Left ventricle myocardium inferior (tissue), 1 donor: ENCODE measurements at regions not wholly inside any gene's neighbourhood (a gene's known extent, or its start where the extent isn't known, plus 50 kb on each side); places are given as distances from the start of the nearest gene placed in this dataset.
A peak's percentile ranks its signal among the peaks of the same experiment; 100 is the strongest.

Experiments
- DNase-seq: peaks from one replicate; pipeline ENCODE4 v3.0.0-alpha.2; 2020
- H3K27ac ChIP-seq: fragments of 200-600 bp; replicated peaks from 2 replicates; pipeline ENCODE4 v1.8.0; 2021
- H3K27me3 ChIP-seq: fragments of 200-600 bp; 2 replicates; pipeline ENCODE4 v1.8.0; 2021; ENCODE audit warnings: low read depth
- H3K36me3 ChIP-seq: fragments of 200-600 bp; 2 replicates; pipeline ENCODE4 v1.8.0; 2021
- H3K4me1 ChIP-seq: fragments of 200-600 bp; 2 replicates; pipeline ENCODE4 v1.8.0; 2021
- H3K4me3 ChIP-seq: fragments of 200-600 bp; 2 replicates; pipeline ENCODE4 v1.8.0; 2021; ENCODE audit warnings: mild to moderate bottlenecking, moderate library complexity
- H3K9me3 ChIP-seq: fragments of 200-600 bp; replicated peaks from 2 replicates; pipeline ENCODE4 v1.8.0; 2021
- CTCF ChIP-seq: fragments of 200-600 bp; IDR thresholded peaks from 2 replicates; pipeline ENCODE4 v1.8.0; 2021; ENCODE audit warnings: antibody characterized with exemption, mild to moderate bottlenecking, borderline replicate concordance
- intact Hi-C: fragments of 100-400 bp; cut with micrococcal nuclease; formaldehyde crosslinking; loops from one replicate; pipeline ENCODE4 v1.11.0; 2022
- donor health status: DM: no; HTN: yes; CAD: no; lungs with severe emphysema.

DNA sequence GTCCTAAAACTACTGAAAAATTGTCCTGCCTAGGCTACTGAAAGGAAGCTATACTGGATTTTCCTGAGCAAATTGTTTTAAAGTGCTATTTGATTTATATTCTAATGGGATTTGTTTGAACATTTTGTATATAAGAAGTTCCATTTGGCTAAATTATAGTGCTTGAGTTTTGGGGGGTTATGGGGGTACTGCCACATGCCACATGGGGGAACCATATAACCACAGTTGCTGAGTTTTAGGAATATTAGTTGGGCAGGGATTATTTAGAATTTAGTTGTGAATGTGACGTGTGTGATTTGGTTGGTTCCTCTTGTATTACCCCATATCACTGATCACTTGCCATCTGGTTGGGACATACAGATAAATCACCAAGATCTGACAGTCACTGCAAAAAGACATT, 224.5 kb upstream of the TAPT1 start:
- H3K4me1 ChIP-seq: no peaks in the 10 kb centered on the region
- TF ChIP-seq CTCF: peak; percentile 35
- no peaks in the 10 kb centered on the region for H3K9me3 ChIP-seq
- no peaks in the 10 kb centered on the region for H3K27me3 ChIP-seq
- DNase-seq: no peak
- H3K36me3 ChIP-seq: no peaks in the 10 kb centered on the region
- H3K4me3 ChIP-seq: no peak overlapping the region
- H3K27ac ChIP-seq: no peak overlapping the region
- intact Hi-C loops: no loop called here

- no peaks in the 10 kb centered on the region for H3K27me3 ChIP-seq
- no peak for TF ChIP-seq CTCF
- intact Hi-C loops: no loop called here
- no peaks in the 10 kb centered on the region for H3K4me1 ChIP-seq
- no peaks in the 10 kb centered on the region for H3K9me3 ChIP-seq
- no peaks in the 10 kb centered on the region for H3K36me3 ChIP-seq
- no peak for DNase-seq
- H3K27ac ChIP-seq: no peak overlapping the region
- H3K4me3 ChIP-seq: no peak overlapping the region
These were observed 223.8 kb upstream of the TAPT1 start for GRCh38 chr4:16450031-16450430.

DNA sequence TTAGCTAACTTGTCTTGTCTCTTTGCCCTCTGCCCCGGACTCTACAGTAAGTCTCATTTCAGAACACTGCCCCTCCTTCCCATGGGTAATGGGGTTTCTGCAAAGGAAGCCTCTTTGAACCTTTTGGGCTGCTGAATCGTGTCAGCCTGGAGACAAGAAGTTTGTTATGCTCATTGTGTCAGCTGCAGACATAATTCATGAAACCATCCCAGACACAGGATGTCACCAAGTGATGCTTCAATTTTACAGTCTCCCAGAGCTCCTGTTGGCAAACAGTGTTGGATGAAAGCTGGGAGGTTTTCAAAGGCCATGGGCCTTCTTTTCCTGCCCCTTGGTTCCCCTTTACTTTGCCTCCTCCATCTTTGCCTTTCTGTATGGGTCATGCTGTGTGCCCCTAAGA, 223.1 kb upstream of the TAPT1 start:
- Histone ChIP-seq H3K4me3 (no peak overlapping the region), H3K27me3 (no peaks in the 10 kb centered on the region), H3K4me1 (no peaks in the 10 kb centered on the region), H3K27ac (no peak overlapping the region), H3K36me3 (no peaks in the 10 kb centered on the region), H3K9me3 (no peaks in the 10 kb centered on the region)
- intact Hi-C loops: no loop called here
- DNase-seq: no peak
- TF ChIP-seq CTCF: no peak

DNA sequence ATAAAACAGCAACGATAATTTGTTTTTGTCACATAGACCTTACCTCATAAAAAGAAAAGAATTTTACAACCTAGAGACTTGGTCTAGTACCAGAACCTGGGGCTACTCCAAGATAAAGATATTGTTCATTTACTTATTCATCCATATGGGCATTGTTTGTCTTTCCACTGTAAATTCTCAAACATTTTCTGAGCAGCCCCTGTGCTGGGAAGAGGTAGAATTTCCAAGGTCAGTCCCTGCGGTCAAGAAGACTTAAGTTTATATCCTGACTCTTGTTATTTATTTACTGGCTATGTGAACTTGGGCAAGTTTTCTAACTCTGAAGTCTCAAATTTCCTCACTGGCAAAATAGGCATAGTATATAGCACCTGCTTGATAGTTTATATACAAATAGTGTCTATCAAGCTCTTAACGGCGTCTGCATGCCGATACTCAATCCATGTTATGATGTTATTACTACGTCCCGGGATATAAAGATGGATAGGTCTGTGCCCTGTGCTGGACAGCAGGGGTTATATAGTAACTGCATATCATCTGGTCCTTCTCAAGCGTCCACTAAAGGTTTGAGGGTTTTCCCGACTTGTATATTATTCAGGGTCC, 222.1 kb upstream of the TAPT1 start:
- DNase-seq: no peak
- no peak for TF ChIP-seq CTCF
- intact Hi-C loops: no loop called here
- no peaks in the 10 kb centered on the region for H3K4me1 ChIP-seq
- H3K27me3 ChIP-seq: no peaks in the 10 kb centered on the region
- H3K4me3 ChIP-seq: no peak overlapping the region
- no peak overlapping the region for H3K27ac ChIP-seq
- no peaks in the 10 kb centered on the region for H3K9me3 ChIP-seq
- no peaks in the 10 kb centered on the region for H3K36me3 ChIP-seq

DNA sequence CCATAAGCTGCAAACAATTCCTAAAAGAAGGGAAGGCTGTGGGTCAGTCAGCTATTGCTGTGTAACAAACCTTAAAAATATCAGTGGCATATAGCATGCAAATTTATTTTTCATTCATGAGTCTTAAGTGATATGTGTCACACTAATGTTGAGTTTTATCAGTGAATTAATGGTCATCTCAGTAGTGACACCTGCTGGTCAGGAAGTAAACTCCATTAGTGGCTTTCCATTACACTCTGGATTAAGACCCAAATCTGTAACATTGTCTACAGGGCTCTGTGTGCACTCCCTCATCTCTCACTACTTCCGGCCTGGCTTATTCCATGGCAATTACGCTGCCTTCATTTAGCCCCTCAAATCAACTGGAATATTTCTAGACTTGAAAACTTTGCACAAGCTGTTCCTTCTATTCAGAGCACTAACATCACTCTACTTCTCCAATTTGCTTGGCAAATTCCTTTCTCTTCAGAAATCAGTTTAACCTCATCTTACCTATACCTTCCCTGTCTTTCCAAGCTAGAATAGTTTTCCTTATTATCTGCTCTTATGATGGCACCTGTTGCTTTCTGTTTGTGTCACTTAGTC, 217.3 kb upstream of the TAPT1 start:
- Histone ChIP-seq H3K27me3 (no peaks in the 10 kb centered on the region), H3K4me1 (no peaks in the 10 kb centered on the region), H3K36me3 (no peaks in the 10 kb centered on the region), H3K9me3 (peaks cover under 1% of the 10 kb centered on the region), H3K27ac (no peak overlapping the region), H3K4me3 (no peak overlapping the region)
- intact Hi-C loops: no loop called here
- peak; percentile 79 for TF ChIP-seq CTCF
- no peak for DNase-seq
